Vagina (tissue), 2 donors: ENCODE measurements at regions not wholly inside any gene's neighbourhood (a gene's known extent, or its start where the extent isn't known, plus 50 kb on each side); places are given as distances from the start of the nearest gene placed in this dataset.

Experiments used
- DNase-seq, 2 donors: peaks; one replicate each; pipeline ENCODE4 v3.0.0-alpha.2; 2017; ENCODE audit errors: extremely low spot score in 2 of 2
- H3K27ac ChIP-seq: fragments of 200-600 bp; sonication (generic); one replicate; pipeline ENCODE4 v1.5.1; 2019
- H3K27me3 ChIP-seq: fragments of 200-600 bp; sonication (generic); one replicate; pipeline ENCODE4 v1.5.1; 2019
- H3K36me3 ChIP-seq, 2 donors: fragments of 200-600 bp; sonication (generic); one replicate each; pipeline ENCODE4 v1.5.1; 2017 to 2019
- H3K4me1 ChIP-seq: fragments of 200-600 bp; sonication (generic); one replicate; pipeline ENCODE4 v1.5.1; 2019
- H3K4me3 ChIP-seq, 2 donors: fragments of 200-600 bp; sonication (generic); 1 replicate in 1 of 2; 2 replicates in 1 of 2; pipeline ENCODE4 v1.5.1; 2016 to 2019
- H3K9me3 ChIP-seq: fragments of 200-600 bp; sonication (generic); one replicate; pipeline ENCODE4 v1.5.1; 2019
- CTCF ChIP-seq, 3 experiments: fragments of 450-650 bp in 2 of 3; fragments of 200-600 bp in 1 of 3; sonication (generic) in 1 of 3; IDR thresholded peaks; one replicate each; pipeline ENCODE4 v1.5.1; 2017 to 2019; ENCODE audit warnings: antibody characterized with exemption in 3 of 3, mild to moderate bottlenecking in 2 of 3, moderate library complexity in 2 of 3
- POLR2A ChIP-seq, 2 donors: fragments of 450-650 bp; IDR thresholded peaks; one replicate each; pipeline ENCODE4 v1.6.1; 2017; ENCODE audit warnings: antibody characterized with exemption in 2 of 2, mild to moderate bottlenecking in 2 of 2, moderate library complexity in 2 of 2
- POLR2AphosphoS5 ChIP-seq, 2 donors: sonication (generic); formaldehyde crosslinking; IDR thresholded peaks; one replicate each; pipeline ENCODE4 v1.9.0; 2017; ENCODE audit warnings: antibody characterized with exemption in 2 of 2, mild to moderate bottlenecking in 2 of 2, low read depth in 1 of 2; ENCODE audit not compliant: insufficient read depth in 1 of 2
- intact Hi-C: fragments of 100-400 bp; cut with DNase I; formaldehyde crosslinking; loops from one replicate; pipeline ENCODE4 v1.15.1; 2023

GRCh38 chr10:20970708-20971107 is 73.6 kb upstream of the NEBL start:
- no peak for TF ChIP-seq POLR2AphosphoS5 (IDR thresholded peaks at IDR 0.05; ENCODE audit: insufficient read depth in 1 of 2, low read depth in 1 of 2)
- TF ChIP-seq POLR2A (IDR thresholded peaks at IDR 0.05) = no peak
- no peak for TF ChIP-seq CTCF (IDR thresholded peaks at IDR 0.05)
- Histone ChIP-seq H3K36me3 (no peaks in the 10 kb centered on the region), H3K9me3 (no peaks in the 10 kb centered on the region), H3K27me3 (no peaks in the 10 kb centered on the region), H3K4me1 (no peaks in the 10 kb centered on the region), H3K4me3 (no peak overlapping the region), H3K27ac (no peak overlapping the region)
- DNase-seq = no peak
- intact Hi-C loops = no loop called here

- H3K4me3 ChIP-seq = no peak overlapping the region
- H3K27me3 ChIP-seq = no peaks in the 10 kb centered on the region
- DNase-seq = no peak
- TF ChIP-seq POLR2AphosphoS5 (IDR thresholded peaks at IDR 0.05; ENCODE audit: insufficient read depth in 1 of 2, low read depth in 1 of 2) (no peak), POLR2A (IDR thresholded peaks at IDR 0.05) (no peak), CTCF (IDR thresholded peaks at IDR 0.05) (no peak)
- H3K9me3 ChIP-seq = no peaks in the 10 kb centered on the region
- H3K36me3 ChIP-seq = no peaks in the 10 kb centered on the region
- intact Hi-C loops = no loop called here
- no peaks in the 10 kb centered on the region for H3K4me1 ChIP-seq
- H3K27ac ChIP-seq = no peak overlapping the region
Measured at GRCh38 chr10:20970044-20970443, 72.9 kb upstream of the NEBL start.

GRCh38 chr10:20966426-20966825 is 69.3 kb upstream of the NEBL start:
- no peak for DNase-seq
- Histone ChIP-seq H3K27me3 (no peaks in the 10 kb centered on the region), H3K36me3 (no peaks in the 10 kb centered on the region), H3K9me3 (no peaks in the 10 kb centered on the region), H3K4me1 (no peaks in the 10 kb centered on the region), H3K4me3 (no peak overlapping the region), H3K27ac (no peak overlapping the region)
- TF ChIP-seq CTCF (IDR thresholded peaks at IDR 0.05) (no peak), POLR2A (IDR thresholded peaks at IDR 0.05) (no peak), POLR2AphosphoS5 (IDR thresholded peaks at IDR 0.05; ENCODE audit: insufficient read depth in 1 of 2, low read depth in 1 of 2) (no peak)
- intact Hi-C loops = no loop called here

- no peak for DNase-seq
- Histone ChIP-seq H3K4me3 (no peak overlapping the region), H3K4me1 (no peaks in the 10 kb centered on the region), H3K27me3 (no peaks in the 10 kb centered on the region), H3K36me3 (no peaks in the 10 kb centered on the region), H3K27ac (no peak overlapping the region), H3K9me3 (no peaks in the 10 kb centered on the region)
- intact Hi-C loops = no loop called here
- TF ChIP-seq POLR2AphosphoS5 (IDR thresholded peaks at IDR 0.05; ENCODE audit: insufficient read depth in 1 of 2, low read depth in 1 of 2) (no peak), CTCF (IDR thresholded peaks at IDR 0.05) (no peak), POLR2A (IDR thresholded peaks at IDR 0.05) (no peak)
Measured at GRCh38 chr10:20963721-20964595, 66.8 kb upstream of the NEBL start.

- TF ChIP-seq POLR2AphosphoS5 (IDR thresholded peaks at IDR 0.05; ENCODE audit: insufficient read depth in 1 of 2, low read depth in 1 of 2) (no peak), POLR2A (IDR thresholded peaks at IDR 0.05) (no peak), CTCF (IDR thresholded peaks at IDR 0.05) (no peak)
- no peaks in the 10 kb centered on the region for H3K4me1 ChIP-seq
- intact Hi-C loops = no loop called here
- no peak overlapping the region for H3K27ac ChIP-seq
- no peak for DNase-seq
- H3K9me3 ChIP-seq = no peaks in the 10 kb centered on the region
- no peak overlapping the region for H3K4me3 ChIP-seq
- H3K36me3 ChIP-seq = no peaks in the 10 kb centered on the region
- H3K27me3 ChIP-seq = no peaks in the 10 kb centered on the region
Measured at GRCh38 chr10:20963056-20963455, 65.9 kb upstream of the NEBL start.
